BLaER1 (cell line): ENCODE measurements at regions not wholly inside any gene's neighbourhood (a gene's known extent, or its start where the extent isn't known, plus 50 kb on each side); places are given as distances from the start of the nearest gene placed in this dataset.

Source experiments
- H3K27ac ChIP-seq: shearing (Covaris generic); formaldehyde crosslinking; 2 replicates; pipeline ENCODE4 v1.8.1; 2022
- H3K27me3 ChIP-seq: shearing (Covaris generic); formaldehyde crosslinking; 2 replicates; pipeline ENCODE4 v1.8.1; 2022
- H3K36me3 ChIP-seq: shearing (Covaris generic); formaldehyde crosslinking; 2 replicates; pipeline ENCODE4 v1.8.1; 2022
- H3K4me1 ChIP-seq: shearing (Covaris generic); formaldehyde crosslinking; 2 replicates; pipeline ENCODE4 v1.8.1; 2022
- H3K4me2 ChIP-seq: shearing (Covaris generic); formaldehyde crosslinking; 2 replicates; pipeline ENCODE4 v1.8.1; 2022
- H3K4me3 ChIP-seq: shearing (Covaris generic); formaldehyde crosslinking; 2 replicates; pipeline ENCODE4 v1.8.1; 2022
- H3K9ac ChIP-seq: shearing (Covaris generic); formaldehyde crosslinking; 2 replicates; pipeline ENCODE4 v1.8.1; 2022
- H3K9me3 ChIP-seq: shearing (Covaris generic); formaldehyde crosslinking; 2 replicates; pipeline ENCODE4 v1.8.1; 2022
- H4K20me1 ChIP-seq: shearing (Covaris generic); formaldehyde crosslinking; 2 replicates; pipeline ENCODE4 v1.8.1; 2022
- Cebpa-rat ChIP-seq: shearing (Covaris generic); IDR thresholded peaks from 2 replicates; pipeline ENCODE4 v1.8.1; 2022

DNA sequence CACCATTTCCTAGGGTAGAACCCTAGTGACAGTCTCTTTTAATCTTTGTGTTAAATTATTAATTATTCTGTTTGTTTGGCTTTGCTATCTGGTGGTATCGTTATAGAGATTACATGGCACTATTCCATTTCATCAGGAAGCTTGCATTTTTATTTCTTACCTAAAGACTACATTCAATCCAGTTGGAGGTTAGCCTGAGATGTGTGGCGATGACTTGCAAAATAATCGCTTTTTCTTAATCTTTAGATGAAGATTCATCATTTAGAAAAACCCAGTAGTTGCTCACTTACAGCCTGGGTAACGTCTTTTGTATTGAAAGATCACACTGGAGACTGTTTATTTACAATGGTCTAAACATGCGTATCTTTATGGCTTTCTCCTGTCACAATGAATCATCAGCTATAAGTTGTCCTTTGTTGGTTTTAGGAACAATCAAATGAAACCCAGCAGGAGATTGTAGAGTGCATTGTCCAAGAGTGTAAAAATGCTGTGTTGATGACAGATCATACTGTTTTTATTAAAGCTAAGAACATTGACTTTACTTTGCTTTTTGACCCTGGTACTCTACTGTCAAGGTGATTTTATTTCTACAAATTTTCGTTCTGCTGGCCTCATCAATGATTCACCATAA is 281.7 kb upstream of the PITX2 start:
- Histone ChIP-seq H3K27me3 (no peaks in the 10 kb centered on the region), H3K9me3 (no peaks in the 10 kb centered on the region), H3K4me2 (no peak overlapping the region), H3K4me3 (no peak overlapping the region), H3K4me1 (no peaks in the 10 kb centered on the region), H3K36me3 (no peaks in the 10 kb centered on the region), H4K20me1 (no peaks in the 10 kb centered on the region), H3K9ac (no peak overlapping the region), H3K27ac (no peak overlapping the region)
- TF ChIP-seq Cebpa-rat = no peak

DNA sequence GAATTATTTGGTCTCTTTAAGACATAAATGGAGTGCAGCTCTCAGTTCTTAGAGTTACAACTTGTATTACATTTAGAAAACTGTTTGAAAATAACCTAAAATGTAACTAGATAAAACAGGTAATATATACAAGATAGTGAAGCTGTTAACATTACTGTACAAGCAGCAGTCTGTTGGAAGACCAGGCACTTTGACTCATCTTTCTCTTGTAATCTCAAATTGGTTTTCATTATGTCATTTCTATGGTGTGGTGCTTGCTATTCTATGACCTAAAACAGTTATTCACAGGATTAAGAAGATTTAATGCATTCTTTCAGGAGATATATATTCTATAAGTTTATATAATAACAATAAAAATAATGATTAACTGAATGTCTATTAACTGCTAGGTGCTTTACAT is 282.5 kb upstream of the PITX2 start:
- Histone ChIP-seq H4K20me1 (no peaks in the 10 kb centered on the region), H3K4me1 (no peaks in the 10 kb centered on the region), H3K9me3 (no peaks in the 10 kb centered on the region), H3K36me3 (no peaks in the 10 kb centered on the region), H3K4me2 (no peak overlapping the region), H3K9ac (no peak overlapping the region), H3K27ac (no peak overlapping the region), H3K4me3 (no peak overlapping the region), H3K27me3 (no peaks in the 10 kb centered on the region)
- TF ChIP-seq Cebpa-rat = no peak

- no peak overlapping the region for H3K9ac ChIP-seq
- no peak overlapping the region for H3K27ac ChIP-seq
- no peaks in the 10 kb centered on the region for H3K36me3 ChIP-seq
- H3K9me3 ChIP-seq = no peaks in the 10 kb centered on the region
- no peak for TF ChIP-seq Cebpa-rat
- H3K4me2 ChIP-seq = no peak overlapping the region
- H3K4me1 ChIP-seq = no peaks in the 10 kb centered on the region
- H3K4me3 ChIP-seq = no peak overlapping the region
- no peaks in the 10 kb centered on the region for H3K27me3 ChIP-seq
- H4K20me1 ChIP-seq = no peaks in the 10 kb centered on the region
Measured at GRCh38 chr4:110907801-110908313, 285.0 kb upstream of the PITX2 start.

GRCh38 chr4:110914791-110915190 is 291.9 kb upstream of the PITX2 start:
- no peaks in the 10 kb centered on the region for H3K36me3 ChIP-seq
- no peak for TF ChIP-seq Cebpa-rat
- H3K4me1 ChIP-seq = no peaks in the 10 kb centered on the region

GRCh38 chr4:110915301-110915700 is 292.4 kb upstream of the PITX2 start:
- Histone ChIP-seq H3K9ac (no peak overlapping the region), H4K20me1 (no peaks in the 10 kb centered on the region), H3K27me3 (no peaks in the 10 kb centered on the region), H3K36me3 (no peaks in the 10 kb centered on the region), H3K4me1 (no peaks in the 10 kb centered on the region), H3K9me3 (no peaks in the 10 kb centered on the region), H3K27ac (no peak overlapping the region), H3K4me2 (no peak overlapping the region), H3K4me3 (no peak overlapping the region)
- TF ChIP-seq Cebpa-rat = no peak

More at GRCh38 chr4:110914791-110915190, 291.9 kb upstream of the PITX2 start:
- no peak overlapping the region for H3K9ac ChIP-seq
- no peak overlapping the region for H3K4me2 ChIP-seq
- no peaks in the 10 kb centered on the region for H3K27me3 ChIP-seq
- H4K20me1 ChIP-seq = no peaks in the 10 kb centered on the region
- H3K27ac ChIP-seq = no peak overlapping the region
- no peak overlapping the region for H3K4me3 ChIP-seq
- no peaks in the 10 kb centered on the region for H3K9me3 ChIP-seq

DNA sequence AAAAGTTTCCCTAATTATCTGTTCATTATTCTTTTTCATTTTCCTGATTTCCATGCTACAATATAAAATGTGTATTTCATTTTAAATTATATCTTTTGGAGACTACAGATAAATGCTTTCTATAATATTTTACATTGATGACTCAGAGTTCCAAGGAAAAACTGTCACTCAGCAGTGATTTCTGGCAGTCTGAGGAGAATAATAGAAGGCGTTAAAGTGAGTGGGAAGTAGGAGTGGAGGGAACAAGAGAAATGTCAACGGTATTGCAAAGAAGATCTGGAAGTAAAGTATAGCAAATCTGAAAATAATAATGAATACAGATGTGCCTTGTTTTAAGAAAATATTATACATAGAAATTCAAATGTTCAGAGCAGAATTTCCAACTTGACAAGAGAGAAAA is 293.6 kb upstream of the PITX2 start:
- no peaks in the 10 kb centered on the region for H3K4me1 ChIP-seq
- H3K9ac ChIP-seq = no peak overlapping the region
- H3K27ac ChIP-seq = no peak overlapping the region
- H3K9me3 ChIP-seq = no peaks in the 10 kb centered on the region
- H4K20me1 ChIP-seq = no peaks in the 10 kb centered on the region
- H3K4me3 ChIP-seq = no peak overlapping the region
- H3K36me3 ChIP-seq = no peaks in the 10 kb centered on the region
- no peak overlapping the region for H3K4me2 ChIP-seq
- no peak for TF ChIP-seq Cebpa-rat
- H3K27me3 ChIP-seq = no peaks in the 10 kb centered on the region

GRCh38 chr4:110917835-110918234 is 295.0 kb upstream of the PITX2 start:
- Histone ChIP-seq H3K4me3 (no peak overlapping the region), H3K9me3 (no peaks in the 10 kb centered on the region), H3K4me1 (no peaks in the 10 kb centered on the region), H3K27ac (no peak overlapping the region), H3K4me2 (no peak overlapping the region), H3K36me3 (no peaks in the 10 kb centered on the region), H4K20me1 (no peaks in the 10 kb centered on the region), H3K9ac (no peak overlapping the region), H3K27me3 (no peaks in the 10 kb centered on the region)
- no peak for TF ChIP-seq Cebpa-rat

DNA sequence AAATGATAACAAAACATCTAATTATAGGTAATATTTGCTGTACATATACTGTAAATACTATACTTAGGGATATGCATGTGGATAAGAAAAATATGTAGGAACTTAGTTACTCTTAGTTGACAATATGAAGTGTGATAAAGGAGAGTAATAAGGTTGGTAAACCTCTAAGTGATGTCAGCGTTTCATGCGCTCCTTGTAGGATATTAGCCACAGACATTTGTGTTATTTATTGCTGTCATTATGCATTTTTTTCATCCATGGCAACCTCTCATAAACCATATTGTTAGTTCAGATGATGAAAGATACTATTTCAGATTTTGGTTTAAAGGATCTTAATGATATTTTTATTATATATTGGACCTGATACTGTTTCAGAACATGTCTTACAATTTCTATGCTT is 298.1 kb upstream of the PITX2 start:
- Histone ChIP-seq H3K36me3 (no peaks in the 10 kb centered on the region), H3K9me3 (no peaks in the 10 kb centered on the region), H4K20me1 (no peaks in the 10 kb centered on the region), H3K27me3 (no peaks in the 10 kb centered on the region), H3K9ac (no peak overlapping the region), H3K4me2 (no peak overlapping the region), H3K27ac (no peak overlapping the region), H3K4me1 (no peaks in the 10 kb centered on the region), H3K4me3 (no peak overlapping the region)
- no peak for TF ChIP-seq Cebpa-rat

GRCh38 chr4:110924761-110925160 is 301.9 kb upstream of the PITX2 start:
- Histone ChIP-seq H3K27me3 (no peaks in the 10 kb centered on the region), H3K9me3 (no peaks in the 10 kb centered on the region), H3K4me1 (no peaks in the 10 kb centered on the region), H3K4me2 (no peak overlapping the region), H4K20me1 (no peaks in the 10 kb centered on the region), H3K9ac (no peak overlapping the region), H3K36me3 (no peaks in the 10 kb centered on the region), H3K4me3 (no peak overlapping the region), H3K27ac (no peak overlapping the region)
- no peak for TF ChIP-seq Cebpa-rat

GRCh38 chr4:110926841-110927400 is 304.0 kb upstream of the PITX2 start:
- H3K4me3 ChIP-seq = no peak overlapping the region
- H3K27ac ChIP-seq = no peak overlapping the region
- no peaks in the 10 kb centered on the region for H3K27me3 ChIP-seq
- no peaks in the 10 kb centered on the region for H3K4me1 ChIP-seq
- H3K9ac ChIP-seq = no peak overlapping the region
- no peak for TF ChIP-seq Cebpa-rat
- H3K36me3 ChIP-seq = no peaks in the 10 kb centered on the region
- no peak overlapping the region for H3K4me2 ChIP-seq
- no peaks in the 10 kb centered on the region for H4K20me1 ChIP-seq
- no peaks in the 10 kb centered on the region for H3K9me3 ChIP-seq
